PC-9 (cell line): ENCODE measurements at regions not wholly inside any gene's neighbourhood (a gene's known extent, or its start where the extent isn't known, plus 50 kb on each side); places are given as distances from the start of the nearest gene placed in this dataset.

Source experiments
- BruUV-seq: library from RNA; stranded (reverse); fragments of 400-500 nt; replicated peaks from 2 replicates; lab custom pipeline; 2021; lab: Mats Ljungman, UMichigan
- CTCF ChIA-PET: fragments of 300-600 bp; sonication (Branson Sonifier 250); formaldehyde crosslinking; loops from one replicate; lab custom pipeline; 2022; ENCODE audit warnings: antibody characterized with exemption; lab: Charles Lee
- POLR2A ChIA-PET: fragments of 300-600 bp; sonication (Branson Sonifier 250); formaldehyde crosslinking; loops from one replicate; lab custom pipeline; 2022; ENCODE audit warnings: antibody characterized with exemption; ENCODE audit not compliant: unreplicated experiment; lab: Charles Lee
- DNase-seq, 2 experiments: peaks; one replicate each; pipeline versions ENCODE4 v3.0.0 to v3.0.0-alpha.2; 2015 to 2022; ENCODE audit warnings: mixed read lengths in 1 of 2
- H2AFZ ChIP-seq: fragments of 200-600 bp; sonication (generic); 2 replicates; pipeline ENCODE4 v1.8.1; 2017; ENCODE audit warnings: antibody characterized with exemption
- H3F3A ChIP-seq: fragments of 200-600 bp; sonication (generic); 2 replicates; pipeline ENCODE4 v1.8.1; 2017; ENCODE audit warnings: antibody characterized with exemption, mild to moderate bottlenecking, low read depth; ENCODE audit not compliant: insufficient read depth
- H3K27ac ChIP-seq: fragments of 200-600 bp; sonication (generic); 2 replicates; pipeline ENCODE4 v1.6.1; 2016; ENCODE audit warnings: mixed run types
- H3K27me3 ChIP-seq: fragments of 200-600 bp; sonication (generic); 2 replicates; pipeline ENCODE4 v1.6.1; 2016; ENCODE audit warnings: low read depth, mixed run types; ENCODE audit not compliant: insufficient read depth
- H3K36me3 ChIP-seq: fragments of 200-600 bp; sonication (generic); 2 replicates; pipeline ENCODE4 v1.6.1; 2016; ENCODE audit warnings: low read depth, mixed run types
- H3K4me1 ChIP-seq: fragments of 200-600 bp; sonication (generic); replicated peaks from 2 replicates; pipeline ENCODE4 v1.6.1; 2016; ENCODE audit warnings: mixed run types; ENCODE audit not compliant: insufficient read depth
- H3K4me2 ChIP-seq: fragments of 200-600 bp; sonication (generic); 2 replicates; pipeline ENCODE4 v1.6.1; 2017; ENCODE audit warnings: mixed run types
- H3K4me3 ChIP-seq: fragments of 200-600 bp; sonication (generic); 2 replicates; pipeline ENCODE4 v1.6.1; 2016; ENCODE audit warnings: mixed run types
- H3K79me2 ChIP-seq: fragments of 200-600 bp; sonication (generic); 2 replicates; pipeline ENCODE4 v1.6.1; 2017; ENCODE audit warnings: low read depth, mixed run types
- H3K9me2 ChIP-seq: fragments of 200-600 bp; sonication (generic); 2 replicates; pipeline ENCODE4 v1.8.1; 2017; ENCODE audit warnings: mild to moderate bottlenecking; ENCODE audit not compliant: insufficient read depth
- H3K9me3 ChIP-seq: fragments of 200-600 bp; sonication (generic); 2 replicates; pipeline ENCODE4 v1.8.1; 2016; ENCODE audit warnings: low read depth; ENCODE audit not compliant: insufficient read depth
- H4K20me1 ChIP-seq: fragments of 200-600 bp; sonication (generic); 2 replicates; pipeline ENCODE4 v1.8.1; 2017; ENCODE audit not compliant: insufficient read depth
- EZH2 ChIP-seq: fragments of 200-600 bp; sonication (generic); IDR thresholded peaks from 2 replicates; pipeline ENCODE4 v1.8.0; 2017; ENCODE audit warnings: antibody characterized with exemption, low read depth
- intact Hi-C: fragments of 100-400 bp; cut with micrococcal nuclease; formaldehyde crosslinking; loops from one replicate; pipeline ENCODE4 v1.10.0; 2022; ENCODE audit not compliant: unreplicated experiment
- TF ChIP-seq, protein P1 (sequence below): fragments of 200-600 bp; sonication (generic); conservative IDR thresholded peaks from 2 replicates; pipeline ENCODE4 v1.6.1; 2017; ENCODE audit warnings: mixed run types, antibody characterized with exemption, mild to moderate bottlenecking, moderate library complexity

DNA sequence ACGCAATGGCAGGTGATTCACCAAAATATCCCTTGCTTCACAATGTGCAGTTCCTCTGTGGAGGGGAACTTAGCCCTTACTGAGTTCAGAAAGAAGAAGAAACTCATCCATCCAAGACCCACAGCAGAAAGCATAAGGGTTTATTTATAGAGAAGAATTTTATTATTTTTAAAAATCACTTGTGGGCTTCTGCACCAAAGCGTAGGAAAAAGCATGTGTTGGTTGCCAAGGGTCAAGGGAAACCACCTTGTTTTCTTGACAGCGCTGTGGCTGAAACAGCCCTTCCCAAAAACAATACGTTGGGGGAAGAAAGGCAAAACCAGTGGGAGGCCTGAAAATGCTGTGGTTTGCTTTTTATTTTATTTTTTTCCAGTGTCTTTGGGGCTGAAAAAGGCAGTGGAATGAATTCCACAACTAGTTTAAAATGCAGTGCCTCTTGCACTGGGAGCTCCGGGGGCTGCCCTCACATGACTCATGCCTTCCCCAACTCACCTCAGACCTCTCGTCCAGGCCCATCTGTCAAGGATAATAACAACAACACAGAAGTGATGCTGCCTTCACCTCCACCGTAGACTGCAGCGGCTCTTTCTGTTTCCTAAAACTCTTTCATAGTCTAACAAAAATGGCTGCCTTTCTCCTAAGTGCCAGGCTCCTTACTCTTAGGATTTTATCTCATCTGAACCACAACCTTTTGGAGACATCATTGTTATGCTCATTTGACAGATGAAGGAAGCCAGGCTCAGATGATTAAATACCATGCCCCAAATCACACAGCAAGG lies 224.2 kb upstream of the JUN start:
- no peaks in the 10 kb centered on the region for H3K27me3 ChIP-seq
- ChIA-PET POLR2A (no interaction called here), CTCF (no interaction called here)
- no peak for DNase-seq
- H3K79me2 ChIP-seq: no peaks in the 10 kb centered on the region
- no peak overlapping the region for H3K4me3 ChIP-seq
- no peak overlapping the region for H3K27ac ChIP-seq
- H3K4me2 ChIP-seq: no peak overlapping the region
- TF ChIP-seq, protein P1, sequence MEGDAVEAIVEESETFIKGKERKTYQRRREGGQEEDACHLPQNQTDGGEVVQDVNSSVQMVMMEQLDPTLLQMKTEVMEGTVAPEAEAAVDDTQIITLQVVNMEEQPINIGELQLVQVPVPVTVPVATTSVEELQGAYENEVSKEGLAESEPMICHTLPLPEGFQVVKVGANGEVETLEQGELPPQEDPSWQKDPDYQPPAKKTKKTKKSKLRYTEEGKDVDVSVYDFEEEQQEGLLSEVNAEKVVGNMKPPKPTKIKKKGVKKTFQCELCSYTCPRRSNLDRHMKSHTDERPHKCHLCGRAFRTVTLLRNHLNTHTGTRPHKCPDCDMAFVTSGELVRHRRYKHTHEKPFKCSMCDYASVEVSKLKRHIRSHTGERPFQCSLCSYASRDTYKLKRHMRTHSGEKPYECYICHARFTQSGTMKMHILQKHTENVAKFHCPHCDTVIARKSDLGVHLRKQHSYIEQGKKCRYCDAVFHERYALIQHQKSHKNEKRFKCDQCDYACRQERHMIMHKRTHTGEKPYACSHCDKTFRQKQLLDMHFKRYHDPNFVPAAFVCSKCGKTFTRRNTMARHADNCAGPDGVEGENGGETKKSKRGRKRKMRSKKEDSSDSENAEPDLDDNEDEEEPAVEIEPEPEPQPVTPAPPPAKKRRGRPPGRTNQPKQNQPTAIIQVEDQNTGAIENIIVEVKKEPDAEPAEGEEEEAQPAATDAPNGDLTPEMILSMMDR: no peak
- TF ChIP-seq EZH2: no peak
- BruUV-seq: no TSS peak
- no peaks in the 10 kb centered on the region for H3K9me3 ChIP-seq
- H3F3A ChIP-seq: no peaks in the 10 kb centered on the region
- H3K36me3 ChIP-seq: no peaks in the 10 kb centered on the region
- no peaks in the 10 kb centered on the region for H3K4me1 ChIP-seq
- intact Hi-C loops: no loop called here
- no peaks in the 10 kb centered on the region for H4K20me1 ChIP-seq
- H3K9me2 ChIP-seq: no peaks in the 10 kb centered on the region
- no peak overlapping the region for H2AFZ ChIP-seq

DNA sequence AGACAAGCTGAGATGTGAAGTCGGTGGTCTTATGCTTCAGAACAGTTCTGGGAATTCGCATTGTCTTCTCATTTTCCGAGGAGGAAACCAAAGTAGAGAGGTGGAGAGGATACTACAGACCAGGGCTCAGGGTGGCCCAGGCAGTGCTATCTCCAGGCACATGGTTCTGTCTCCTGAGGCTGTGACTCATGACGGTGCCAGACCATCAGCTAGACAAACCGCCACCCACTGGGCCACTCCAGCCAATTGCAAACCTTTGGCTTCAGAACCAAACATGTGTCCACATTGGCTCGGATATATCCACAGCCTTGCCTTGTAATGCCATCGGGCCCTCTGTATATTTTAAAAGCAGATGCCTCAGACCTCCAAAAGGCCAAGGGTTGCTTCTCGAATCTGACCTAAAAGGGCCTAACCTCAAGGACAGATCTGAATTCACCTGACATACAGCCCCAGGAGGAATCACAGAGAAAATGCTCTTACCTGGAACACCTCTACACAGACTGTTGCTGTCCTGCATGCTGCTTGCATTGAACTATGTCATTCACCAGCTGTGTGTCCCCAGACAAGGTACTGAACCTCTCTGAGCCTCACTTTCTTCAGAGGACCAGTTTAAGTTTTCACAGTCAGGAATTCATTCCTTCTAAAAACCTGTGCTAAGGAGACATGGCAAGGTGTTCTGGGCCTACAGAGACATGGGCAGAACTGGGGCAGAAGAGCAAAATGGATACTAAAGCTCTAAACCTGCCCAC lies 224.9 kb upstream of the JUN start:
- Histone ChIP-seq H3K4me2 (no peak overlapping the region), H3K4me1 (no peaks in the 10 kb centered on the region), H3F3A (no peaks in the 10 kb centered on the region), H3K27me3 (no peaks in the 10 kb centered on the region), H3K27ac (no peak overlapping the region), H3K9me2 (no peaks in the 10 kb centered on the region), H4K20me1 (no peaks in the 10 kb centered on the region), H2AFZ (no peak overlapping the region), H3K4me3 (no peak overlapping the region), H3K79me2 (no peaks in the 10 kb centered on the region), H3K9me3 (no peaks in the 10 kb centered on the region), H3K36me3 (no peaks in the 10 kb centered on the region)
- DNase-seq: no peak
- intact Hi-C loops: no loop called here
- TF ChIP-seq EZH2: no peak
- TF ChIP-seq, protein P1: no peak
- CTCF ChIA-PET: no interaction called here
- BruUV-seq: no TSS peak
- POLR2A ChIA-PET: no interaction called here

DNA sequence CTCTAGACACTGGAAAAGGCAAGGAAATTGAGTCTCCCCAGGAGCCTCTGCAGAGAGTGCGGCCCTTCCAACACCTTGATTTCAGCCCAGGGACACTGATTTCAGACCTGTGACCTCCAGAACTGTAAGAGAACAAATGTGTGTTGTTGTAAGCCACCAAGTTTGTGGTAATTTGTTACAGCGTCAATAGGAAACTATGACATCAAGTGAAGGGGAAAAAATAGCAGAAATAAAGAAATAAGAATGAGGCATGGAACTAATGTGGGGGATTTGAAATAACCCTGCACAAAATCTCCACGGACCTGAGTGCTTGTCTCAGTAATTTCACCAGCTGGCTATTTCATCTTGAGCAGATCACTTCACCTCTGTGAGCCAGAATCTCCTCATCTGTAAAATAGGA lies 227.8 kb upstream of the JUN start:
- intact Hi-C loops: no loop called here
- BruUV-seq: no TSS peak
- CTCF ChIA-PET: no interaction called here

More for the DNA sequence above, 227.8 kb upstream of the JUN start:
- no peaks in the 10 kb centered on the region for H3K36me3 ChIP-seq
- H3F3A ChIP-seq: no peaks in the 10 kb centered on the region
- H3K4me3 ChIP-seq: no peak overlapping the region
- no peak overlapping the region for H2AFZ ChIP-seq
- H3K27me3 ChIP-seq: no peaks in the 10 kb centered on the region
- DNase-seq: no peak
- H3K27ac ChIP-seq: no peak overlapping the region
- no peaks in the 10 kb centered on the region for H3K9me2 ChIP-seq
- H3K4me1 ChIP-seq: peaks cover 9% of the 10 kb centered on the region; the same call in 1 of the 2 replicates
- TF ChIP-seq, protein P1: no peak
- TF ChIP-seq EZH2: no peak
- no peaks in the 10 kb centered on the region for H3K79me2 ChIP-seq
- POLR2A ChIA-PET: no interaction called here
- no peak overlapping the region for H3K4me2 ChIP-seq
- no peaks in the 10 kb centered on the region for H4K20me1 ChIP-seq
- no peaks in the 10 kb centered on the region for H3K9me3 ChIP-seq
